ENCODE measurements at regions not wholly inside any gene's neighbourhood (a gene's known extent, or its start where the extent isn't known, plus 50 kb on each side); places are given as distances from the start of the nearest gene placed in this dataset.
"Not testable (repeated sequence)": the region's sequence is repeated elsewhere in the genome, so short reads cannot be mapped to it uniquely, and the experiment has no call there.

GRCh38 chr18:45322343-45322742 is 292.9 kb upstream of the SLC14A2 start:
- no peak for DNase-seq

- DNase-seq = no peak
Measured at GRCh38 chr18:45324101-45324494, 291.2 kb upstream of the SLC14A2 start.

GRCh38 chr18:45324495-45325113 is 290.7 kb upstream of the SLC14A2 start:
- no peak for DNase-seq

GRCh38 chr18:45325778-45326177 is 289.5 kb upstream of the SLC14A2 start:
- DNase-seq = no peak

GRCh38 chr18:45326505-45326904 is 288.8 kb upstream of the SLC14A2 start:
- DNase-seq = no peak

- DNase-seq = no peak
Measured at GRCh38 chr18:45328296-45328695, 287.0 kb upstream of the SLC14A2 start.

- DNase-seq = no peak
Measured at GRCh38 chr18:45328811-45329210, 286.5 kb upstream of the SLC14A2 start.

- no peak for DNase-seq
Measured at GRCh38 chr18:45329316-45329715, 286.0 kb upstream of the SLC14A2 start.

GRCh38 chr18:45330170-45330594 is 285.1 kb upstream of the SLC14A2 start:
- DNase-seq = no peak

GRCh38 chr18:45332871-45333270 is 282.4 kb upstream of the SLC14A2 start:
- DNase-seq = no peak

- no peak for DNase-seq
Measured at GRCh38 chr18:45334191-45334590, 281.1 kb upstream of the SLC14A2 start.

- DNase-seq = no peak
Measured at GRCh38 chr18:45335282-45336043, 279.8 kb upstream of the SLC14A2 start.

- DNase-seq = no peak
Measured at GRCh38 chr18:45336448-45336847, 278.8 kb upstream of the SLC14A2 start.

GRCh38 chr18:45337477-45337876 is 277.8 kb upstream of the SLC14A2 start:
- DNase-seq = no peak

GRCh38 chr18:45339810-45340550 is 275.3 kb upstream of the SLC14A2 start:
- DNase-seq = no peak

GRCh38 chr18:45340884-45341283 is 274.4 kb upstream of the SLC14A2 start:
- DNase-seq = no peak

- DNase-seq = no peak
Measured at GRCh38 chr18:45341454-45341853, 273.8 kb upstream of the SLC14A2 start.

GRCh38 chr18:45342166-45342565 is 273.1 kb upstream of the SLC14A2 start:
- DNase-seq = no peak

- DNase-seq = no peak
Measured at GRCh38 chr18:45342653-45343052, 272.6 kb upstream of the SLC14A2 start.

GRCh38 chr18:45343365-45343764 is 271.9 kb upstream of the SLC14A2 start:
- DNase-seq = no peak

- not testable (repeated sequence) for DNase-seq
Measured at GRCh38 chr18:45344680-45345079, 270.6 kb upstream of the SLC14A2 start.

GRCh38 chr18:45349019-45349418 is 266.3 kb upstream of the SLC14A2 start:
- DNase-seq = no peak

GRCh38 chr18:45349467-45349866 is 265.8 kb upstream of the SLC14A2 start:
- no peak for DNase-seq

All from activated CD4-positive, CD25-positive, alpha-beta regulatory T cell (primary cell).